GM18867 (cell line): ENCODE measurements at regions not wholly inside any gene's neighbourhood (a gene's known extent, or its start where the extent isn't known, plus 50 kb on each side); places are given as distances from the start of the nearest gene placed in this dataset.
A peak's percentile ranks its signal among the peaks of the same experiment; 100 is the strongest.

Experiments used
- ATAC-seq: cut with Tn5 transposase; IDR thresholded peaks from one replicate; pipeline ENCODE4 v1.9.1; 2021; ENCODE audit warnings: mild to moderate bottlenecking, moderate library complexity; ENCODE audit not compliant: unreplicated experiment

DNA sequence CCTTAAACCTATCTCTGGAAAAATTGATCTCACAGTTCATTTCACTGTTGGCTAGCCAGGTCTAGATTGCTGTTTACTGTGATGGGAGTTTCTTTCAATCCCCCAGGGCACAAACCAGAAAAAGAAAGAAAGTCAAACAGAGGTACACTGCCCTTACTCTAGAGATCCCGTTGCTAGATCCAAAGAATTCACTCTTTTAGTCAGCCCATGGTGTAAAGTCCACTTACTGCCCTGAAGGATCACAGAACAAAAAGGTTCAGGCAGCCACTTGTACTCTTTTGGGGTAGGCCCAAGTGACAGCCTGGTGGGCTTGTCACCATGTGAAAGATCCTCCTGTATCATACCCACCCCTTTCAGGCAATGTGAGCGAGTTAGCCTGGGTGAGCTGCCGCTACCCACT is 162.6 kb upstream of the CCDC179 start:
- ATAC-seq: no peak

DNA sequence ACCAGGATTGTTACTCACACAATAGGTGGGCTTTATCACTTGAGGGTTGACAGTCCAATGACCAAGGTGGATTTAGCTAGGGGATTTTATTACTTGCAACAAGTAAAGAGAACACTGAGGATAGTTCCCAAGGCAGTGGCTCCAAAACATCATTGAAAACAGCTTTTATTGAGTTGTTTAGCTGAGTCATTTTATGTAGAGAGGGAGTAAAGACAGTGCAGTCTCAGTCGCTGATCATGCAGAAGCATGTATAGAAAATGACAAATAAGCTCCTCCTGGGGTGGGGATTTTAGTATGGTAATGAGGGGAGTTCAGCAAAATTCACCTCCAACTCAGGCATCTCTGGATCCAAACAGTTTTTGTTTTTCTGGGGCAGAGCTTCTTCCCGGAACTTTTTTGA is 163.0 kb upstream of the CCDC179 start:
- ATAC-seq: no peak

DNA sequence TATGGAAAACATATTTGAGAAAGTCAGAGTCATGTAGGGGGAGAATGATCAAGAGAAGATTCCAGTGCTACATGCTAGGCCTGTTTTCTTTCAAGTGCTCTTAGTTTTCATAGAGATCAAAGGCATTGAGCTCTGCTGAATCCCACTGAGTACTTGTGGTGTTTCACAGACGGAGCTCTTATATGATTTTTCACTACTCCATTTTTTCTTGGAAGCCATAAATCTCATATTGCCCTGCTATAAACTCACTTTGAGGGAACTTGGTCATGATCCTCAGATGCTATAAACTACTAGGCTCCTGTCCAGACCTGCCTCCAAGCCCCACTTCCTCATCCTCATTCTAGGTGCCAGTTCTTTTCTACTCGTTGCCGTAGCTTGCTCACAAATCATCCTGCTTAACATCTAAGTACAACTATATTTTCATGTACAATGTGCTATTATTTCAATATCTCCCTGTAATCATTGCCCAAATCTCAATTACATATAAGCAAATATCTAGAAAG is 180.8 kb upstream of the CCDC179 start:
- no peak for ATAC-seq

DNA sequence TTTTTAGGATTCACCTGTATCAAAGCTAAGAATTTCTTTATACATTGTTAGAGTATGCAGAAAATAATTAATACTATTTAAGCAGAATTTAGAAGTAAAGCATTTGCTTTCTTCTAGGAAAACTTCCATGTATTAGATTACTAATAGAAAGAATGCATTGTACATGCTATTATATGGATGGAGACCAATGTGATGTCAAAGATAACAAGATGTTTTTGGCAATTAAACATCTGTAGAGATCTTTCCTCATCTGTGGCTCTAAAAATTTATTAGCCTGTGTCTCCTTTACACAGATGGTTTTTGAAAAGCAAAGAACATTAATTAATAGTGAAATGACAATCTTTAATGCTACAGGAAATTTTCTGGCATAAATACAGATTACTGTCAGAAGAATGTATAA is 198.4 kb upstream of the CCDC179 start:
- no peak for ATAC-seq

DNA sequence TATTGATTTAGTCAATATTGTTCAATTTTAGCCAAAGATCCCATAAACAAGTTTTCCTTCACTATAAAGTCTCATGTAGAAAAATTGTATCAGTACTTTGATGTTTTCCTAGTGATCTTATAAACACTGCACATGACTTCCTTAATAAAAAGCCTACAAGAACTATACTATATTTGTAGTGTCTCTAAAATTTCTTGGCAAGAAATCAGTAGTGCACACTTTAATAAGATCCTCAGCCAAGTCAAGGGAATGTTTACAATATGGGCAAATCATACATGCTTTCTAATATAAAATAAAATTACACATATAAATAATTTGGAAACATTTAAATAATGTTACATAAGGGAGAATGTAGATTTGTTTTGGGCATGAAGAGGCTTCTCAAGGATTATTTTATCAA is 203.0 kb upstream of the CCDC179 start:
- no peak for ATAC-seq

DNA sequence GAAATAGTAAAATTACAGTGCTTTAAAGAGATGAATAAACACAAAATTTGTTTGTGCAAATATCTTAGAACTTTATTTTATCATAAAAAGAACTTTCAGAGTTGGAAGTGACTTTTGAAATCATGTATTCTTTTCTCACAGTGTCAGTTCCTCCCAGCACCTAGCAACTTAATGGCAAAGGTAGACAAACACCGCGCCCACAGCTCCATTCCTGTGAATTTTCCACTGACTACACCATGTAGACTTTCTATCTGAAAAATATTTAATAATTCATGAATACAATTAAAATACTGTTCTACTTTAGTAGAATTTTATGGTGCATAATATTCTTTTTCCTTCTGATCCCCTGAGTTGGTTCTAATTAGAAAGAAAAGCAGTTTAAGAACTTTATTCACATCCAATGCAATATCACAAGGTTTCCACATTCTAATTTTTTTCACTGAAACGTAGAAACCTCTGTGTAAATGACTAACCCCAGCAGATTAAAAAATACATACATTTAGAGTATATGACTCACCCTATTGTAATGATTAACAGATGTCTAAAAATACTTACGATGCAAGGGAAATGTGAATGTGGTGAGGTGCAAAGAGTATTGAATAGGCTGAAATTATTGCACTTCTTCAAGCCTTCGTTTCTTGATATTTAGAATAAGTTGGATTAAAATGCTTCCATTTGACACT is 218.2 kb upstream of the CCDC179 start:
- ATAC-seq: peak; percentile 70

DNA sequence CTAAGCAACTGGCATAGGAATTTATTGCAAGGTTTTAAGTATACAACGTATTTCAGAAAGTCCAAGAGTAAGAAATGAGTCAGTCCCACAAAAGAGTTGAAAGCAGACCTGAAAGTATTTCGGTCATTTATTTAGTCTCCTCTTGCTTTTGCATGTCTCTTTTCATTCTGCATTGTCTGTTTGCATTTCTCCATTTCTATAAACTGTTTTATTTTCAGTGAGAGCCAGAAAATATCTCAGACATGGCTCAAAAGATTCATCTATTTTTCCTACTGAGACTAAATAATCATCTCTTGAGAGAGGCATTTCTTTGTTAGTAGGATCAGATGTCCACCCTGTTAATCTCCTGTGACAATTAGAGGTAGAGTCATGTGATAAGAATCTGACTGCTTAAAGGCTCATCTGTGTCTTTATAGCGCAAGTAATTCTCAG is 219.1 kb upstream of the CCDC179 start:
- ATAC-seq: peak; percentile 87

DNA sequence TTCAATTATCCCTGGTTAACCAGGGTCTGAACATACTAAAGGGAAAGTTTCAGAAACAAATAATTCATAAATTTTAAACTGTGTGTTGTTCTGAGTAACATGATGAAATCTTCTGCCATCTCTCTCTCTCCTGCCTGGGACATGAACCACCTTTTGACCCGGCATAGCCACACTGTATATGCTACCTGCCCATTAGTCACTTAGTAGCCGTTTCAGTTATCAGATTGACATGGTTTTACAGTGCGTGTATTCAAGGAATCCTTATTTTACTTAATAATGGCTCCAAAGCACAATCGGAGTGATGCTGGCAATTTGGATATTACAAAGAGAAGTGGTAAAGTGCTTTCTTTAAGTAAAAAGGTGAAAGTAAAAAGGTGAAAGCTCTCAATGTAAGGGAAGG is 227.1 kb upstream of the CCDC179 start:
- ATAC-seq: no peak

DNA sequence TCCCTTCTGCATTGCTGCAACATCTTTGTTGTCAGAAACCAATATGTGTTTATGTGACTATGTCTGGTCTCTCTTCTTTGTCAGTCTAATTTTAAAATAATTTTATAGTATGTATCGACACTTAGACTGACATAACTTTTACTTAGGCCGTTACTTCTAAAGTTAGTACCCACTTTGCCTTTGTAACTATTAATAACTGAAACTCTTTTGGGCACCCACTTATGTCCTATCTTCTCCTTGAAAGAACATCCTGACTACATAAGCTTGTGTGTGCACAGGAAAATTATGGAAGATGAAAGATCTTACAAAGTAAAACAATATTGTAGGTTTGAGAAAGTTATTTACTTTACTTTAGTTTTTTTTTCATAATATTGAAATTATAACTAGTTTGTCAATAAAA is 230.4 kb upstream of the CCDC179 start:
- ATAC-seq: no peak

DNA sequence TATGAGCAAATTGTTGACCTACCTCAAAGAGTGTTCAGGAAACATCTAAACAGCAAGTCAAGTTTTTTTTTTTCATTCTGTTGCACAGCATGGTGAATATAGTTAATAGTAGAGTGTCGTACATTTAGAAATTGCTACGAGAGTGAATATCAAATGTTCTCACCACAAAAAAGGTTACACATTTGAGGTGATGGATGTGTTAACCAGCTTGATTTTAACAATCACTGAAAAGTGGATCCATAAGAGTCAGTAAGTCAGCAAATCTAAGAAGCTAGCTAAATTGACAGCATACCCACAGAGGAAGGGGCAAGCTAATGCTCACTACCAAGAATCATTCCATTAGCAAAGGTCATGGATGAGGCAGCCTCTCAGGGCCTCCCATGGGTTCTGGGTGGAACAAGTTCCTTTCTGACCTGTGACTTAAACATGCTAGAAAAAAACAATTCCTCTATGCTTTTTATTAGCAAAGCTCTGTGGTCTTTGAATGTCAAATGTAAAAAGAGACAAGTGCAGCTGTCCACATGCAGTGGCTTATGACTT is 235.4 kb upstream of the CCDC179 start:
- ATAC-seq: no peak

DNA sequence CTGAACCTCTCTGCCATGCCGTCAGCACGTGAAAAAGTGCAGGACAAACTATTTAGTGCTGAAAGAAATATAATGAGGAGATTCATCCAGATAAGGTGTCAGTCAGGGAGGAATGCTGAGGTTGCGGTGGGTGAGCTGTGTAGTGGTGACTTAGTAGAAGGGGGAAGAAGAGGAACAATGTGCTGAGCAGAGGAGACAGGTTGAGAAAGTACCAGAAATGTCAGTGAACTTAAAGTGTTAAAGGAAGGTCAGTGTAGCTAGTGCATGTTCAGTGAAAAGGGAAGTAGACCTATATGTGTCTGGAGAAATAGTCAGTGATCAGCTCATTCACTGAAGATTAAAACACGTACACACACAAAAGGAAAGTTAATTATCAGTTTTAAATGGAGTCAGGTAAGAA is 237.6 kb upstream of the CCDC179 start:
- ATAC-seq: peak; percentile 84

DNA sequence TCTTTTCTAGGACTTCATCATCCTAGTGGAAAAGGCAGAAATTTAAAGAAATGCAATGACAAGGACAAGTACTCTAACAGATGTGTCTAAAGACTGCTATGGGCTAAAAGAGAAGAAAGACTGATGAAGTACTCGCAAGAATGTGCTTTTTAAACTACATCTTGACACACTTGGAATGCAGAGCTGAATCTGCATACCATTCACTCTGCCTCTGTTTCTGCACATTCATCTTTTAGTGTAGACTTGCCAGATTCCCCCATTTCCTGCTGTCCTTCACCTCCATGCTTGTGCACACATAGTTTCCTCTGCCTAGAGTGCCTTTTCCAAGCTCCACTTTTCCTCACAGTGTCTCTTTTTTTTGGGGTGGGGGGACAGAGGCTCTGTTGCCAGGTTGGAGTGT is 239.0 kb upstream of the CCDC179 start:
- no peak for ATAC-seq

DNA sequence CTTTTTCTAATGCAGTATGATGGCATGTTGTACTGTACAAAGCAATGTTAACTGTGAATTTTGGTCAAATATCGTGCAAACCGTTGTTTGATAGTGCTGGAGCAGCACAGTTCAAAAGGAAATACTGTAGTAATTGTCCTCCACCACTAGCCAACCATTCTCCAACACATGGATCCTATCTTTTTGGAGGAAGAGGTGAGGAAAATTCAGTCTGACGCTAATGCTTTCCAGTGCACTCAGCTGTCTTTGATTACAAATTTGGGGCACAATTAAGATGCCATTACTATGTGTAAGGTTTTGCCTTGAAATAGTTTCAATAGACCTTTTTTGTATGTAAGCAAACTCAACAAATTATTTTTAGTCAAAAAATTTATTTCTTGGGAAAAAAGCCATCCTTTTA is 240.5 kb upstream of the CCDC179 start:
- ATAC-seq: no peak

DNA sequence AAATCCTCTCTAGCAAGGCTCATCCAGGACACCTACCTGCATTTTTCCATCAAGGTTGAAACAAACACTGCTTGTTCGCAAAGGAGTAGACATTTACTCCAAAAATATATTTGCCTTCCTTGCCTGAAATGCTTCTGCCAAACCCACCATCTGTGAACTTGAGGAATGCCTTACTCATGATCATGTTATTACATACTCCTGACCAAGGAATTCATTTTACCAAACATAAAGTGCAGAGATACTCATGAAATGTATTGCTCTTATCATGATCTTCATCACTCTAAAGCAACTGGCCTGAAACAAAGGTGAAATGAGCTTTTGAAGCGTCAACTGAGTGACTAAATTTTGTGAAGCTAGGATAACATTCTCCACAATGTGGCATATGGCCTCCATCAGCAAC is 243.1 kb upstream of the CCDC179 start:
- ATAC-seq: no peak

DNA sequence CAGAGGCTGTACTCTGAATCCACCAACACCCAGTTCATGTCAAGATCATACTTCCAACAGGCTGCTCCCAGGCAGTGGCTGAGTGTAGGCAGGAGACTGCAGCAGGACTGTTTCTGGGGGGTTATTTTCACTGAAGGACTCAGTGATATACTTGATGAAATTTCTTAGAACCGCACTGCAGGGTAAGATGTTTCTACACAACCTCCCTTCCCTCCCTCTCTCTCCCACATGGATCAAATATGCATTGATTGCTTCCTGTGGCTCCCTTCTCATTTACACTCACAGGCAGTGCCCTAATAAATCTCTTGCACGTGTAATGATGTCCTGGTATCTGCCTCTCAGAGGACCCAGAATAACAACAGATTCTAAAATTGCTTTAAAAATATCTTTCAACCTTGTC is 251.3 kb upstream of the CCDC179 start:
- no peak for ATAC-seq

DNA sequence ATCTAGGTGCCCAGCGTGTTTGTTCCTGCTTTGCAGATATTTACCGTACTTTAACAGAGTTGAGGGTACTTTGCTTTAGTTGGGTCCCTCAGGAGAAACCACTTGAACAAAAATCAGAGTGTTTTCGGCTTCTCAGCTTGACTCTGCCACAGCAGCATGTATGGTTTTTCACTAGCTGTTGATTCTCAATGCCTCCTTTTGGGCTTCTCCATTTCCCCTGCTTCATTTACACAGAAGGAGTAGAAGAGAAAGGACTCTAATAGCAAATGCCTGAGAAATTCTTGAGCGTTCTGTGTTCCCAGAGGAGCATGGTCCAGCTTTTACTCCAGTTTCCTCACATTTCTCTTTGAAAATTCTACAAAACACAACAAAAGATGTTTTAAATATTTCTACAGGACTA is 252.1 kb upstream of the CCDC179 start:
- ATAC-seq: no peak

DNA sequence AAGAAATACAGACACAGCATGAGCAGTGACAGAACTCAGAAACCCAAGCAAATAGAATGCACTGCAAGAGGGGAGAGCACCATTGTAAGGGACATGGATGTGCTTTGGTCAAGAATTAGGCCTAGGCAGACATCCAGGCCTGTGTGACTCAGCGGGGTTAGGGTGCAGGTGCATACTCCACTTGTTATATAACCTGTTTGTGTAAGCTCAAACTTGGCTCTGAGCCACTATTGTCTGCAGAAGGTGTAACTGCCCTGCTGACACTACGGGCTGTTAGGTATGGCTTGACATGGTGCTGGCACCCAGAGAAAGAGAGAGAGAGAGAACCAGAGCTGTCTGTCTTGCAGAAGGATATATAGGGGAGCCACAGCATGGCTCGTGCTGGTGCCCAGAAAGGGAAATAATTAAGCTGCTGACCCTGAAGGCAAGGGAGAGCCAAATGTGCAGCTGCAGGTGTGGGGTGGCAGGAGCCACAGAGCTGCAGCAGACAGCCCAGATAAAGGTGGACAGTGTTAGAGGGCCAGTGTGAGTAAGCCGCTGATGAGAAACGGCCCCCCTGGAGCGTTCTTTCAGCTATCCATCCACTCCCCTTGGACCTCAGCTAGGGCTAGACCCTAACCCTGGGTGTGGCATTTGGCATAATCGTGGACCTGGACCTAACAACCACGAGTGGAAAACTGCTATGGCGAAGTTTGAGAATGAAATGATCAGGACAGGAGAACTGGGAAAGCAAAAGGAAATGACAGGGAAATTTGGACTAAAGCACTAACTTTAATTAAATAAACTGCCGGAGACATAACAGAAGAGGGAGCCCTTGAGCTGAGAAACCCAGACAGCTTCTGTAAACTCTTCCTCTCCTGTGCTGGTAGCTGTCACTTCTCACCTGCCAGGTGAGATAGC is 253.0 kb upstream of the CCDC179 start:
- ATAC-seq: peak; percentile 63

DNA sequence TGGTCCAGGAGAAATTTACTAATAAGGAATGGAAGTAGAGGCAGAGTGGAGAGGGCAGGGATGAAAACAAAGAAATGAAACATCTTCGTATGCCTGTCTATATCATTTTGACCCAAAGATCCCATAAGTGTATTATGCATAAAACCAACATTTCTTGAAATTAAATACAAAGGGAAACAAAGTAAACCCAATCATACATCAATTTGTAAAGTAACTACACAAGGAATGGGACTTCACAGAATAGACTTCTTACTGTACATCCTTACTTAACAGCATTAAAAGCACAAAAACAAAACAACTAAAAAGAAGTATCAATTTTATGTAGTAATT is 253.6 kb upstream of the CCDC179 start:
- ATAC-seq: no peak

DNA sequence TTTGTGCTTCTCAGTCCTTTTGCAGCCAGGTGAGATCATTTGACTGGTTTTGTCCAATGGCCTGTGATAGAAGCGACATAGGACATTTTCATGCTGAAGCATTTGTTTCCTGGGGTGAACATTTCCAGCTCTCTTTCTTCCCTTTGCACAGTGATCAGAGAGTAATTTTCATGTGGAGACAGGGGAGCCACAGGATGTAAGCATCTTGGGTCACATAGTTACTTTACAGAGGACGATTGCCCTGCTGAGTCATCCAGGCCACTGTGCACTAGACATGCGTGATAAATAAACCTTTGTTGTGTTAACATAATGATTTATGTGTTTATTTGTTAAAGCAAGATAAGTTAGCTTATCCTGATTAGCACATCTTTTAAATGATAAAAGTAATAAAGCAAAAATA is 263.5 kb upstream of the CCDC179 start:
- ATAC-seq: no peak

DNA sequence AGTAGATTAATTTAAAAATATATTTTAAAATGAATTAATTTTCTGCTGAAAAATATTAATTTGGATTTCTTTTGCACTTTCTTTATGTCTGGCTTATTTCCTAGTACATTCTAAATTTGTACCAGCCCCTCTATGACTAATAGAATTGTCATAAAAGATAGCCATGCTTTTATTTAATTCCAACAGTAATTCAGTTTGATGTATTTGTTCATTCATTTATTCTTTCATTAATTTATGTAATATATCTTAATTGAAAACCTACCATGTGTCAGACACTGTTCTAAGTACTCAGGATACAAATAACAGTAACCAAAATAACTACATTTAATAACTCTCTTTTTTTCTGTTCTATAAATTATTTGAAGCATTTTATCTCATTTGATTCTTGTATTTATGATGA is 264.0 kb upstream of the CCDC179 start:
- ATAC-seq: no peak

DNA sequence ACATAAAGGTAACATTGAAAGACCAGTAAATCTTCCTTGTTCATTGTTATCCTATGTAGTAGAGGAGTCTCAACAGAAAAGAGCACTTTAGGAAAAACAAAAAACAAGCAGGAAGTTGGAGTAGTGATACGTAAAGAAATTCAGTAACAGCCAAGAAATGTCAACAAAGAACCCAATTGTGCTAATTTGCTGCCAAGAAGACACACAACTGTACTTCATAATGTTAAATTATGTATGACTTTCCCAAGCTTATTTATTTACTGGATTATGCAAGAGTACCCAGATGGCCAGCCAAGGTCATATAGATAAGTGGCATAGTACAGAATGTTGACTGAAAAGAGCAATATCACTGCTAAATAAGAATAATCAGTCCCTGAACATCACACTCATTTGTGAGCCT is 264.7 kb upstream of the CCDC179 start:
- ATAC-seq: no peak

DNA sequence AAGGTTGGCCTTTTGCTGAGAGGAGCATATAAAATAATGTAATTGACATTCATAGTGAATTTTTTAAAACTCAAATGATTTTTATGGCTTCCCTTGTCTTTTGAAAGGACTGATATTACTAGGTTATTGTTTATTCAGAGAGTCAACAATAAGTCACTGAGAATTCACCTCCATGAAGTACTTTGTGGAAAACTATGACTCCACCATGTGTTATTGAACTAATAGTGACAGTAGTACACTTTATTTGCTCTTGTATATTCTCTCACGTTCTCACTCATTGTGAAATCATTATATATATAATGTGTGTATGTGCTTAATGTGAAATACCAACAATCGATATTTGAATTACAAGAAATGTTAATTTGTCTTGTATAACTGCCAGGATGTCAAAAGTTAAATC is 267.4 kb upstream of the CCDC179 start:
- no peak for ATAC-seq
